Activated naive CD4-positive, alpha-beta T cell treated with anti-CD3 and anti-CD28 coated beads, Interleukin-2, amount 10 ng/mL, durations not matched to agents 7 days and 5 days (primary cell): ENCODE measurements at regions not wholly inside any gene's neighbourhood (a gene's known extent, or its start where the extent isn't known, plus 50 kb on each side); places are given as distances from the start of the nearest gene placed in this dataset.
"Not testable (repeated sequence)": the region's sequence is repeated elsewhere in the genome, so short reads cannot be mapped to it uniquely, and the experiment has no call there.

ENCODE experiments used
- CTCF ChIA-PET: fragments of 350-600 bp; sonication (Branson Sonifier 250); formaldehyde crosslinking; loops from one replicate; lab custom pipeline; 2021; ENCODE audit warnings: antibody characterized with exemption; lab: Charles Lee
- DNase-seq: peaks from one replicate; pipeline ENCODE4 v3.0.0-alpha.2; 2020
- H3K27ac Mint-ChIP-seq: one replicate; pipeline ENCODE4 v1.8.0; 2021; ENCODE audit warnings: mild to moderate bottlenecking, moderate library complexity, mixed read lengths
- H3K27me3 Mint-ChIP-seq: one replicate; pipeline ENCODE4 v1.8.0; 2021; ENCODE audit warnings: mild to moderate bottlenecking, mixed read lengths
- H3K36me3 Mint-ChIP-seq: one replicate; pipeline ENCODE4 v1.8.0; 2021; ENCODE audit warnings: mixed read lengths
- H3K4me1 Mint-ChIP-seq: one replicate; pipeline ENCODE4 v1.8.0; 2021; ENCODE audit warnings: mixed read lengths
- H3K4me3 Mint-ChIP-seq: one replicate; pipeline ENCODE4 v1.8.0; 2021; ENCODE audit warnings: mild to moderate bottlenecking, moderate library complexity, mixed read lengths
- H3K9me3 Mint-ChIP-seq: one replicate; pipeline ENCODE4 v1.8.0; 2021; ENCODE audit warnings: mixed read lengths

GRCh38 chr12:83468988-83469908 lies 782.5 kb downstream of the TMTC2 start:
- Mint-ChIP-seq H3K36me3 (no peaks in the 10 kb centered on the region), H3K4me3 (no peak overlapping the region), H3K27me3 (no peaks in the 10 kb centered on the region), H3K9me3 (peaks cover 1% of the 10 kb centered on the region), H3K4me1 (no peaks in the 10 kb centered on the region), H3K27ac (no peak overlapping the region)
- DNase-seq = no peak
- CTCF ChIA-PET = no interaction called here

- Mint-ChIP-seq H3K36me3 (no peaks in the 10 kb centered on the region), H3K4me3 (no peak overlapping the region), H3K9me3 (no peaks in the 10 kb centered on the region), H3K4me1 (no peaks in the 10 kb centered on the region), H3K27ac (no peak overlapping the region), H3K27me3 (no peaks in the 10 kb centered on the region)
- no peak for DNase-seq
- CTCF ChIA-PET = no interaction called here
Measured at GRCh38 chr12:83465632-83466031, 778.9 kb downstream of the TMTC2 start.

GRCh38 chr12:83462419-83462818 lies 775.7 kb downstream of the TMTC2 start:
- H3K27me3 Mint-ChIP-seq = no peaks in the 10 kb centered on the region
- no peak for DNase-seq
- H3K27ac Mint-ChIP-seq = no peak overlapping the region
- H3K4me3 Mint-ChIP-seq = no peak overlapping the region
- no peaks in the 10 kb centered on the region for H3K36me3 Mint-ChIP-seq
- H3K4me1 Mint-ChIP-seq = no peaks in the 10 kb centered on the region
- CTCF ChIA-PET = no interaction called here
- no peaks in the 10 kb centered on the region for H3K9me3 Mint-ChIP-seq

- H3K4me1 Mint-ChIP-seq = no peaks in the 10 kb centered on the region
- no peak overlapping the region for H3K4me3 Mint-ChIP-seq
- DNase-seq = no peak
- H3K27me3 Mint-ChIP-seq = no peaks in the 10 kb centered on the region
- H3K36me3 Mint-ChIP-seq = no peaks in the 10 kb centered on the region
- CTCF ChIA-PET = no interaction called here
- H3K9me3 Mint-ChIP-seq = no peaks in the 10 kb centered on the region
- H3K27ac Mint-ChIP-seq = no peak overlapping the region
Measured at GRCh38 chr12:83461336-83461935, 774.7 kb downstream of the TMTC2 start.

- CTCF ChIA-PET = no interaction called here
- no peaks in the 10 kb centered on the region for H3K9me3 Mint-ChIP-seq
- no peaks in the 10 kb centered on the region for H3K4me1 Mint-ChIP-seq
Measured at GRCh38 chr12:83451189-83451588, 764.5 kb downstream of the TMTC2 start.

GRCh38 chr12:83434600-83434999 lies 747.9 kb downstream of the TMTC2 start:
- Mint-ChIP-seq H3K4me1 (no peaks in the 10 kb centered on the region), H3K36me3 (no peaks in the 10 kb centered on the region), H3K4me3 (no peak overlapping the region), H3K27ac (no peak overlapping the region), H3K9me3 (peaks cover 19% of the 10 kb centered on the region), H3K27me3 (no peaks in the 10 kb centered on the region)
- CTCF ChIA-PET = no interaction called here
- no peak for DNase-seq

More at GRCh38 chr12:83451189-83451588, 764.5 kb downstream of the TMTC2 start:
- no peak for DNase-seq
- Mint-ChIP-seq H3K4me3 (no peak overlapping the region), H3K36me3 (no peaks in the 10 kb centered on the region), H3K27ac (no peak overlapping the region), H3K27me3 (no peaks in the 10 kb centered on the region)

- DNase-seq = no peak
- CTCF ChIA-PET = no interaction called here
- Mint-ChIP-seq H3K4me1 (no peaks in the 10 kb centered on the region), H3K27ac (no peak overlapping the region), H3K27me3 (no peaks in the 10 kb centered on the region), H3K9me3 (peaks cover 22% of the 10 kb centered on the region), H3K36me3 (no peaks in the 10 kb centered on the region), H3K4me3 (no peak overlapping the region)
Measured at GRCh38 chr12:83432176-83432719, 745.5 kb downstream of the TMTC2 start.

GRCh38 chr12:83427586-83428136 lies 741.0 kb downstream of the TMTC2 start:
- H3K4me1 Mint-ChIP-seq, H3K4me3 Mint-ChIP-seq, H3K36me3 Mint-ChIP-seq, CTCF ChIA-PET, H3K27me3 Mint-ChIP-seq, H3K27ac Mint-ChIP-seq, DNase-seq: not testable (repeated sequence)
- peaks cover 22% of the 10 kb centered on the region for H3K9me3 Mint-ChIP-seq

- CTCF ChIA-PET = no interaction called here
- H3K4me3 Mint-ChIP-seq = no peak overlapping the region
- H3K27ac Mint-ChIP-seq = no peak overlapping the region
Measured at GRCh38 chr12:83414981-83415380, 728.3 kb downstream of the TMTC2 start.

GRCh38 chr12:83408851-83409250 lies 722.1 kb downstream of the TMTC2 start:
- no peak for DNase-seq
- Mint-ChIP-seq H3K36me3 (no peaks in the 10 kb centered on the region), H3K27me3 (no peaks in the 10 kb centered on the region), H3K4me3 (no peak overlapping the region), H3K27ac (no peak overlapping the region), H3K9me3 (no peaks in the 10 kb centered on the region), H3K4me1 (no peaks in the 10 kb centered on the region)
- CTCF ChIA-PET = no interaction called here

More at GRCh38 chr12:83414981-83415380, 728.3 kb downstream of the TMTC2 start:
- no peak for DNase-seq
- no peaks in the 10 kb centered on the region for H3K27me3 Mint-ChIP-seq
- H3K9me3 Mint-ChIP-seq = peaks cover 8% of the 10 kb centered on the region
- H3K36me3 Mint-ChIP-seq = no peaks in the 10 kb centered on the region
- no peaks in the 10 kb centered on the region for H3K4me1 Mint-ChIP-seq

GRCh38 chr12:83408146-83408545 lies 721.4 kb downstream of the TMTC2 start:
- H3K27ac Mint-ChIP-seq = no peak overlapping the region
- CTCF ChIA-PET = no interaction called here
- DNase-seq = no peak
- H3K4me1 Mint-ChIP-seq = no peaks in the 10 kb centered on the region
- H3K36me3 Mint-ChIP-seq = no peaks in the 10 kb centered on the region
- no peak overlapping the region for H3K4me3 Mint-ChIP-seq
- H3K27me3 Mint-ChIP-seq = no peaks in the 10 kb centered on the region
- peaks cover 1% of the 10 kb centered on the region for H3K9me3 Mint-ChIP-seq

- H3K27ac Mint-ChIP-seq = no peak overlapping the region
- no peaks in the 10 kb centered on the region for H3K27me3 Mint-ChIP-seq
- H3K4me1 Mint-ChIP-seq = no peaks in the 10 kb centered on the region
- no peak overlapping the region for H3K4me3 Mint-ChIP-seq
- H3K9me3 Mint-ChIP-seq = peaks cover 2% of the 10 kb centered on the region
- no peak for DNase-seq
- CTCF ChIA-PET = no interaction called here
- H3K36me3 Mint-ChIP-seq = no peaks in the 10 kb centered on the region
Measured at GRCh38 chr12:83404521-83404920, 717.8 kb downstream of the TMTC2 start.

GRCh38 chr12:83390186-83390585 lies 703.5 kb downstream of the TMTC2 start:
- CTCF ChIA-PET = no interaction called here
- no peak overlapping the region for H3K27ac Mint-ChIP-seq
- no peaks in the 10 kb centered on the region for H3K9me3 Mint-ChIP-seq
- H3K36me3 Mint-ChIP-seq = no peaks in the 10 kb centered on the region
- DNase-seq = no peak
- H3K27me3 Mint-ChIP-seq = no peaks in the 10 kb centered on the region
- no peak overlapping the region for H3K4me3 Mint-ChIP-seq
- no peaks in the 10 kb centered on the region for H3K4me1 Mint-ChIP-seq

GRCh38 chr12:83389237-83389996 lies 702.7 kb downstream of the TMTC2 start:
- no peaks in the 10 kb centered on the region for H3K27me3 Mint-ChIP-seq
- no peak for DNase-seq
- CTCF ChIA-PET = no interaction called here
- no peaks in the 10 kb centered on the region for H3K36me3 Mint-ChIP-seq
- H3K27ac Mint-ChIP-seq = no peak overlapping the region
- no peak overlapping the region for H3K4me3 Mint-ChIP-seq
- no peaks in the 10 kb centered on the region for H3K9me3 Mint-ChIP-seq
- H3K4me1 Mint-ChIP-seq = no peaks in the 10 kb centered on the region
